Neural cell (in vitro differentiated cells): ENCODE measurements at regions not wholly inside any gene's neighbourhood (a gene's known extent, or its start where the extent isn't known, plus 50 kb on each side); places are given as distances from the start of the nearest gene placed in this dataset.

Source experiments
- EP300 ChIP-seq: fragments of 450-650 bp; conservative IDR thresholded peaks from 2 replicates; pipeline ENCODE4 v1.6.1; 2014; ENCODE audit warnings: antibody characterized with exemption, mild to moderate bottlenecking, moderate library complexity; ENCODE audit not compliant: poor library complexity, severe bottlenecking
- EZH2 ChIP-seq: fragments of 200-600, 300-800 bp; shearing (Covaris generic), sonication (generic); IDR thresholded peaks from 2 replicates; pipeline ENCODE4 v1.6.1; 2014; ENCODE audit warnings: antibody characterized with exemption, low read length, borderline replicate concordance, mild to moderate bottlenecking; ENCODE audit not compliant: insufficient read depth, poor library complexity, severe bottlenecking
- MXI1 ChIP-seq: fragments of 450-650 bp; conservative IDR thresholded peaks from 2 replicates; pipeline ENCODE4 v1.6.1; 2014; ENCODE audit warnings: antibody characterized with exemption, mild to moderate bottlenecking; ENCODE audit not compliant: poor library complexity, severe bottlenecking
- POLR2AphosphoS5 ChIP-seq: IDR thresholded peaks from 2 replicates; pipeline ENCODE4 v1.6.1; 2012
- SMC3 ChIP-seq: fragments of 450-650 bp; conservative IDR thresholded peaks from 2 replicates; pipeline ENCODE4 v1.6.1; 2014; ENCODE audit warnings: antibody characterized with exemption, mild to moderate bottlenecking, moderate library complexity; ENCODE audit not compliant: poor library complexity
- TF ChIP-seq, protein P1 (sequence below): fragments of 450-650 bp; IDR thresholded peaks from 2 replicates; pipeline ENCODE4 v1.5.1; 2014; ENCODE audit warnings: antibody characterized with exemption, mild to moderate bottlenecking, moderate library complexity; ENCODE audit not compliant: poor library complexity, severe bottlenecking
- TF ChIP-seq, protein P2 (sequence below): IDR thresholded peaks from 2 replicates; pipeline ENCODE4 v1.6.1; 2012; ENCODE audit warnings: borderline replicate concordance

DNA sequence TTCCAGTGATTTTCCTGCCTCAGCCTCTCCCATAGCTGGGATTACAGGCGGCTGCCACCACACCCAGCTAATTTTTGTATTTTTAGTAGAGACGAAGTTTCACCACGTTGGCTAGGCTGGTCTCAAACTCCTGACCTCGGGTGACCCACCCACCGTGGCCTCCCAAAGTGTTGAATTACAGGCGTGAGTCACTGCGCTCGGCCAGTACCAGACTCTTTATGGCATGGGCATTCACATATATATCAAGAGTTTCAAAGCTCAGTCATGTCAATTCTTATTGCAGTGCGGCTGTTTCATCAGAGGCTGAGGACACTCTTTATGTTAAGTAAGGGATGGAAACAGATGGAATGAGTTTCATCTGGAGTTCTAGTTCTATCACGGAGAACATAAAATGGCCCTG, 315.2 kb upstream of the CDH6 start:
- TF ChIP-seq, protein P1, sequence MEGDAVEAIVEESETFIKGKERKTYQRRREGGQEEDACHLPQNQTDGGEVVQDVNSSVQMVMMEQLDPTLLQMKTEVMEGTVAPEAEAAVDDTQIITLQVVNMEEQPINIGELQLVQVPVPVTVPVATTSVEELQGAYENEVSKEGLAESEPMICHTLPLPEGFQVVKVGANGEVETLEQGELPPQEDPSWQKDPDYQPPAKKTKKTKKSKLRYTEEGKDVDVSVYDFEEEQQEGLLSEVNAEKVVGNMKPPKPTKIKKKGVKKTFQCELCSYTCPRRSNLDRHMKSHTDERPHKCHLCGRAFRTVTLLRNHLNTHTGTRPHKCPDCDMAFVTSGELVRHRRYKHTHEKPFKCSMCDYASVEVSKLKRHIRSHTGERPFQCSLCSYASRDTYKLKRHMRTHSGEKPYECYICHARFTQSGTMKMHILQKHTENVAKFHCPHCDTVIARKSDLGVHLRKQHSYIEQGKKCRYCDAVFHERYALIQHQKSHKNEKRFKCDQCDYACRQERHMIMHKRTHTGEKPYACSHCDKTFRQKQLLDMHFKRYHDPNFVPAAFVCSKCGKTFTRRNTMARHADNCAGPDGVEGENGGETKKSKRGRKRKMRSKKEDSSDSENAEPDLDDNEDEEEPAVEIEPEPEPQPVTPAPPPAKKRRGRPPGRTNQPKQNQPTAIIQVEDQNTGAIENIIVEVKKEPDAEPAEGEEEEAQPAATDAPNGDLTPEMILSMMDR: no peak
- TF ChIP-seq EP300 (no peak), EZH2 (no peak), SMC3 (no peak), MXI1 (no peak), POLR2AphosphoS5 (no peak)
- TF ChIP-seq, protein P2, sequence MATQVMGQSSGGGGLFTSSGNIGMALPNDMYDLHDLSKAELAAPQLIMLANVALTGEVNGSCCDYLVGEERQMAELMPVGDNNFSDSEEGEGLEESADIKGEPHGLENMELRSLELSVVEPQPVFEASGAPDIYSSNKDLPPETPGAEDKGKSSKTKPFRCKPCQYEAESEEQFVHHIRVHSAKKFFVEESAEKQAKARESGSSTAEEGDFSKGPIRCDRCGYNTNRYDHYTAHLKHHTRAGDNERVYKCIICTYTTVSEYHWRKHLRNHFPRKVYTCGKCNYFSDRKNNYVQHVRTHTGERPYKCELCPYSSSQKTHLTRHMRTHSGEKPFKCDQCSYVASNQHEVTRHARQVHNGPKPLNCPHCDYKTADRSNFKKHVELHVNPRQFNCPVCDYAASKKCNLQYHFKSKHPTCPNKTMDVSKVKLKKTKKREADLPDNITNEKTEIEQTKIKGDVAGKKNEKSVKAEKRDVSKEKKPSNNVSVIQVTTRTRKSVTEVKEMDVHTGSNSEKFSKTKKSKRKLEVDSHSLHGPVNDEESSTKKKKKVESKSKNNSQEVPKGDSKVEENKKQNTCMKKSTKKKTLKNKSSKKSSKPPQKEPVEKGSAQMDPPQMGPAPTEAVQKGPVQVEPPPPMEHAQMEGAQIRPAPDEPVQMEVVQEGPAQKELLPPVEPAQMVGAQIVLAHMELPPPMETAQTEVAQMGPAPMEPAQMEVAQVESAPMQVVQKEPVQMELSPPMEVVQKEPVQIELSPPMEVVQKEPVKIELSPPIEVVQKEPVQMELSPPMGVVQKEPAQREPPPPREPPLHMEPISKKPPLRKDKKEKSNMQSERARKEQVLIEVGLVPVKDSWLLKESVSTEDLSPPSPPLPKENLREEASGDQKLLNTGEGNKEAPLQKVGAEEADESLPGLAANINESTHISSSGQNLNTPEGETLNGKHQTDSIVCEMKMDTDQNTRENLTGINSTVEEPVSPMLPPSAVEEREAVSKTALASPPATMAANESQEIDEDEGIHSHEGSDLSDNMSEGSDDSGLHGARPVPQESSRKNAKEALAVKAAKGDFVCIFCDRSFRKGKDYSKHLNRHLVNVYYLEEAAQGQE: no peak
